ENCODE measurements at regions not wholly inside any gene's neighbourhood (a gene's known extent, or its start where the extent isn't known, plus 50 kb on each side); places are given as distances from the start of the nearest gene placed in this dataset.

DNA sequence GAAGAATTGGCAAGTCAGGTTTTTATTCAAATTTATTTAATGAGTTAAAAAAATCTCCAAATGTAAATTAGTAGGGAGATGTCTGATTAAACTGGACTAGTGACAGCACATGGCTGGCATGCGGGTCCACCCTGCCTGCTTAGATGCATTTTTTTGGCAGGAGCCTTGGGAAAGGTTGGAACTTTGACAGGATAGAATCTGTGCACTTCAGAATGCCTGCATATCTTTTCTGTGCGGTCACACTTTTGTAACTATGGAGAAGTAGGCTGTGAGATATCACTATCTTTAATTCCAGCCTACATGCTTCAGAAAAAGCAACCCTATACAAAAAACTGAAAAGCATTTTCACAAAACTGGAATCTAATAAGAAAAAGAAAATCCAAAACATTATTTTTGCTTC is 317.8 kb downstream of the MBD2 start:
- TF ChIP-seq, protein P1, sequence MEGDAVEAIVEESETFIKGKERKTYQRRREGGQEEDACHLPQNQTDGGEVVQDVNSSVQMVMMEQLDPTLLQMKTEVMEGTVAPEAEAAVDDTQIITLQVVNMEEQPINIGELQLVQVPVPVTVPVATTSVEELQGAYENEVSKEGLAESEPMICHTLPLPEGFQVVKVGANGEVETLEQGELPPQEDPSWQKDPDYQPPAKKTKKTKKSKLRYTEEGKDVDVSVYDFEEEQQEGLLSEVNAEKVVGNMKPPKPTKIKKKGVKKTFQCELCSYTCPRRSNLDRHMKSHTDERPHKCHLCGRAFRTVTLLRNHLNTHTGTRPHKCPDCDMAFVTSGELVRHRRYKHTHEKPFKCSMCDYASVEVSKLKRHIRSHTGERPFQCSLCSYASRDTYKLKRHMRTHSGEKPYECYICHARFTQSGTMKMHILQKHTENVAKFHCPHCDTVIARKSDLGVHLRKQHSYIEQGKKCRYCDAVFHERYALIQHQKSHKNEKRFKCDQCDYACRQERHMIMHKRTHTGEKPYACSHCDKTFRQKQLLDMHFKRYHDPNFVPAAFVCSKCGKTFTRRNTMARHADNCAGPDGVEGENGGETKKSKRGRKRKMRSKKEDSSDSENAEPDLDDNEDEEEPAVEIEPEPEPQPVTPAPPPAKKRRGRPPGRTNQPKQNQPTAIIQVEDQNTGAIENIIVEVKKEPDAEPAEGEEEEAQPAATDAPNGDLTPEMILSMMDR (conservative IDR thresholded peaks at IDR 0.05; ENCODE audit: low read depth, low read length): no peak
- TF ChIP-seq EZH2 (IDR thresholded peaks at IDR 0.05; ENCODE audit: low read length, unreplicated experiment): no peak

Data from PC-3 (cell line).